Type B pancreatic cell (in vitro differentiated cells): ENCODE measurements at regions not wholly inside any gene's neighbourhood (a gene's known extent, or its start where the extent isn't known, plus 50 kb on each side); places are given as distances from the start of the nearest gene placed in this dataset.

Experiments used
- DNase-seq: peaks from one replicate; pipeline ENCODE4 v3.0.0; 2021; ENCODE audit warnings: mixed read lengths; ENCODE audit not compliant: unreplicated experiment; ENCODE audit errors: extremely low spot score
- H3K27ac Mint-ChIP-seq: 2 replicates; pipeline ENCODE4 v1.8.0; 2021; ENCODE audit warnings: mild to moderate bottlenecking, mixed read lengths
- H3K27me3 Mint-ChIP-seq: 2 replicates; pipeline ENCODE4 v1.8.0; 2021; ENCODE audit warnings: mixed read lengths
- H3K36me3 Mint-ChIP-seq: 2 replicates; pipeline ENCODE4 v1.8.0; 2021; ENCODE audit warnings: mixed read lengths
- H3K4me1 Mint-ChIP-seq: one replicate; pipeline ENCODE4 v1.8.0; 2021; ENCODE audit warnings: mixed read lengths; ENCODE audit not compliant: unreplicated experiment
- H3K4me3 Mint-ChIP-seq: 2 replicates; pipeline ENCODE4 v1.8.0; 2021; ENCODE audit warnings: mild to moderate bottlenecking, mixed read lengths
- H3K9me3 Mint-ChIP-seq: 2 replicates; pipeline ENCODE4 v1.8.0; 2021; ENCODE audit warnings: mixed read lengths
- CTCF ChIP-seq: fragments of 200-600 bp; sonication (generic); conservative IDR thresholded peaks from 2 replicates; pipeline ENCODE4 v1.5.0; 2021; ENCODE audit warnings: antibody characterized with exemption, mild to moderate bottlenecking

GRCh38 chr20:11796026-11796425 is 121.7 kb upstream of the BTBD3 start:
- Mint-ChIP-seq H3K36me3 (peaks cover 3% of the 10 kb centered on the region), H3K27ac (peak overlapping the region; percentile 21), H3K27me3 (no peaks in the 10 kb centered on the region), H3K9me3 (peaks cover 19% of the 10 kb centered on the region), H3K4me1 (peaks cover 68% of the 10 kb centered on the region), H3K4me3 (peak overlapping the region; percentile 35)
- DNase-seq: no peak
- no peak for TF ChIP-seq CTCF

- Mint-ChIP-seq H3K27me3 (no peaks in the 10 kb centered on the region), H3K36me3 (no peaks in the 10 kb centered on the region), H3K4me3 (peak overlapping the region; percentile 0), H3K27ac (no peak overlapping the region), H3K9me3 (peaks cover 14% of the 10 kb centered on the region), H3K4me1 (peaks cover 57% of the 10 kb centered on the region)
- DNase-seq: no peak
- no peak for TF ChIP-seq CTCF
These were observed 120.5 kb upstream of the BTBD3 start for GRCh38 chr20:11797156-11797555.

DNA sequence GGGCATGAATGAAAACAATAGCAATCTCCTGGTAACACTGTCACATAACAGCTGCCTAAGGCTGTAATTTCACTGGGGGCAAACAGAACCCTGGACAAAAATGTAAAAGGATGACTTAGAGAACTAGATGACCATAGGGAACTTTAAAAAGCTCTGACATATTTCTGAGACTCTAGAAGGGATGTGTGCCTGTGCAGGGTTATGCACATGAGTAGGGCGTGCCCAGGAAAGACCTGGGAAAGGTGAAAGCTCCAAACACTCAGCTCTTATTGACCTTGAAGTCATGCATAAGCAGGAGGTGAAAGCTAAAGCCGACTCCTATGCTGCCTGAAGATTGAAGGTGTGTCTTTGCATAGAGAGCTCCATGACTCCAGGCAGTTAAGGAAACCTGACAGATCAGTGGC is 118.4 kb upstream of the BTBD3 start:
- H3K9me3 Mint-ChIP-seq: peaks cover 10% of the 10 kb centered on the region
- peaks cover 48% of the 10 kb centered on the region for H3K4me1 Mint-ChIP-seq
- DNase-seq: no peak
- no peaks in the 10 kb centered on the region for H3K27me3 Mint-ChIP-seq
- H3K36me3 Mint-ChIP-seq: no peaks in the 10 kb centered on the region
- peak overlapping the region; percentile 29 for H3K4me3 Mint-ChIP-seq
- peak overlapping the region; percentile 15 for H3K27ac Mint-ChIP-seq
- no peak for TF ChIP-seq CTCF

GRCh38 chr20:11807054-11808048 is 110.3 kb upstream of the BTBD3 start:
- Mint-ChIP-seq H3K27ac (no peak overlapping the region), H3K4me3 (no peak overlapping the region), H3K27me3 (no peaks in the 10 kb centered on the region), H3K9me3 (no peaks in the 10 kb centered on the region), H3K36me3 (no peaks in the 10 kb centered on the region), H3K4me1 (peaks cover 13% of the 10 kb centered on the region)
- TF ChIP-seq CTCF: no peak
- DNase-seq: no peak

- H3K4me3 Mint-ChIP-seq: no peak overlapping the region
- H3K27me3 Mint-ChIP-seq: no peaks in the 10 kb centered on the region
- H3K27ac Mint-ChIP-seq: no peak overlapping the region
- H3K9me3 Mint-ChIP-seq: no peaks in the 10 kb centered on the region
- no peak for TF ChIP-seq CTCF
- DNase-seq: no peak
- H3K4me1 Mint-ChIP-seq: peaks cover 13% of the 10 kb centered on the region
- H3K36me3 Mint-ChIP-seq: no peaks in the 10 kb centered on the region
These were observed 108.9 kb upstream of the BTBD3 start for GRCh38 chr20:11808841-11809240.
